ENCODE measurements at regions not wholly inside any gene's neighbourhood (a gene's known extent, or its start where the extent isn't known, plus 50 kb on each side); places are given as distances from the start of the nearest gene placed in this dataset.

GRCh38 chr14:65948302-65948701 lies 535.8 kb downstream of the FUT8 start:
- DNase-seq (ENCODE audit: low spot score), result no peak
- intact Hi-C loops (cut with DNase I), result no loop called here

DNA sequence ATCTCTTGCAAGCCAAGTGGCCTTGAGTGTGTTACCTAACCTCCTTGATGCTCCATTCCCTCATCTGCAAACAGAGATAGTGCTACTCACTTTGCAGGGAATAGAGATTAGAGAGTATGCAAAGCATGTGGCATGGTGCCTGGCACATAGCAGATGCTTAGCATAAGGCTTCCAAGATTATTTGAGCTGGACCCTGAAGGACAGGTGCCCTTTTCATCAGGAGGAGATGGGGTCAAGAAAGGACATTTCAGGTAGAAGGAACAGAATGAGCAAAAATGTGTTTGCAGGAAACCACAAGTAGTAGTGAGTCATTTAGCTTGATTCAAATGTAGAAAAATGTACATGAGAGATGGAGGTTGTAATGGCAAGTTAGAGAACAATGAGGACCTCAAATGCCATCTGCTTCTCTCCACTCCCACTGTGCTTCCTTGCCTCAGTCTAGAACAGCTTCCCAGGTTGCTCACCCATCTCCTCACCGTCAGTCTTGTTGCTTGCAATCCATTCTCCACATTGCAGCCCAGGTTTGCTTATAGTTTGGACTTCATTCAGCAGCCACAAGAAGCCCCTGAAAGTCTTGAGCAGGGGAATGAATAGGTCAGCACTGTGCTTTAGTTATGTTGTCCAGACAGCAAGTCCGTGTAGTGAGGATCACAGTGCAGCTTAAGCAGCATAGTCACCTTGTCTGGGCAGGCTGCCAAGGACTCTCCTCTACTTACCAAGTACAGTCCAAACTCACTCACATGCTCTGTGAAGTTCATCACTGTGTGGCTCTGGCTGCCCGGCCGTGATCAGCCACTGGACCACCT lies 536.3 kb upstream of the CCDC196 start:
- intact Hi-C loops (cut with DNase I), result loop anchor here (10.0 kb wide), 1 partner anchor 535 kb away; the partner anchor contains the start of gene FUT8
- no peak for DNase-seq (ENCODE audit: low spot score)

DNA sequence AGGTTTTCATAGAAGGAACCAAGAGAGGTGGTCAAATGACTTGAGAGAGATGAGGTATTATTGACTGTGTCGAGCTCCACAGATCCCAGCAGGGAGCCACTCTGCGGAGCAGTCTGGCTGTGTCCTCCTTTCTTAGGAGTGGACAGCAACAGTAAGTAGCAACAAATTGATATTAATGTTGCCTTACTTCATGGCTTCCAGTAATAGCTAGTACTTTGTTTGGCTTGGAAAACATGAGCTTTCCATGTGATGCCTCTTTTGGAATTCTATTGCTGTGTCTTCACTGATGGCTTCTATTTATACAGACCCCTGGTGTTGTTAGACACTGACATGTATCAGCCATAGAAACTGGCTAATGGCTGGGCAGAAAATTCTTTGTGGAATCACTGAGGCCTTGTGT lies 531.2 kb upstream of the CCDC196 start:
- intact Hi-C loops (cut with DNase I), result loop anchor here (5.0 to 10.0 kb wide), 2 partner anchors 540 to 788 kb away; partner anchors contain the start of gene FUT8
- DNase-seq (ENCODE audit: low spot score), result no peak

DNA sequence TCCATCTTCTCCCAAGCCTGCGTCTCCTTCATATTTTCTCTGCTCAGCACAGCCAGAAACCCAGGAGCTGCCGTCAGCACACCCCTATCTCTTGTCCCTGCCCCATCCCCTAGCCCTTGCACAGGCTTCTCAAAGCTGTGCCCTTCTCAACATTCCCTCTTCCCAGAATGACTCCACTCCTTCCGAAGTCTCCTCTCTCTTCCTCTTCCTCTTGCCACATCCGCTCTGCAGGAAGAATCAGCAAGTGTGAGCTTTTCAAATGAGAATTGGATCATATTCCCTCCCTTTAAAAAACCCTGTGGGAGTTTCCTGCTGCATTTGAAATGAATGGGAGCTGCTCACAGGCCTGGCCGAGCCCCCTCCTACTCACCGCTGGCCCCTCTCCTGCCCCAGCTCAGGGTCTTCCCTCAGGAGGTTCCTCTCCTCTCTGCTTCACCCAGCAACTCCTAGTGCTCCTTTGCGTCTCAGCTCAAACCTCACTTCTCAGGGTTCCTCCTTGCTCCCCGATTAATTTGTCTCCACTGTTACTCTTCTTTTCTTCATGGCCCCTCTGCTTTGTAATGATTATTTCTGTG lies 528.5 kb upstream of the CCDC196 start:
- intact Hi-C loops (cut with DNase I), result loop anchor here (5.0 to 10.0 kb wide), 2 partner anchors 543 to 790 kb away; partner anchors contain the start of gene FUT8
- no peak for DNase-seq (ENCODE audit: low spot score)

GRCh38 chr14:65958664-65959562 lies 527.3 kb upstream of the CCDC196 start:
- intact Hi-C loops (cut with DNase I), result loop anchor here (5.0 to 10.0 kb wide), 2 partner anchors 544 to 792 kb away; partner anchors contain the start of gene FUT8
- DNase-seq (ENCODE audit: low spot score), result no peak

- intact Hi-C loops (cut with DNase I), result loop anchor here (5.0 to 10.0 kb wide), 3 partner anchors 113 to 792 kb away; partner anchors contain the start of gene FUT8
- no peak for DNase-seq (ENCODE audit: low spot score)
Measured at GRCh38 chr14:65959563-65960024, 526.6 kb upstream of the CCDC196 start.

DNA sequence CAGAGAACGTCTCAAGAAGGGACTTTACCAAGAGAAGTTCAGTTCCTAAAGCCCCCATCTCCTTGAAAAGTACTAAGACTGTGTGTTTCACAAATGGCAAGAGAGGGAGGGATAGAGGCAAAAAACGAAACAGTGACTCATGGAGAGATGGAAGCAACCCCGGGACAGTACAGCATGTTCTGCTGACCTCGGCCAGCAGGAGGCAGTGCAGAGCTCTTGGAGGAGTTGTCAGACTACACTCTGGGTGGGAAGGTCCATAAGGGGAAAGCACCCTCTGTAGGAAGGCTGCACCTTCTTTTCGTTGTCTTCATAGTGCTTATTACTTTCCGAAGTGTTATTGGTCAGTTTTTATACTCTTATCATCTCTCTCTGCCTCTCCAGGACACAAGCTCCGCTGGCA lies 525.2 kb upstream of the CCDC196 start:
- no peak for DNase-seq (ENCODE audit: low spot score)
- intact Hi-C loops (cut with DNase I), result loop anchor here (5.0 kb wide), 1 partner anchor 111 kb away; no protein-coding TSS in a partner anchor

DNA sequence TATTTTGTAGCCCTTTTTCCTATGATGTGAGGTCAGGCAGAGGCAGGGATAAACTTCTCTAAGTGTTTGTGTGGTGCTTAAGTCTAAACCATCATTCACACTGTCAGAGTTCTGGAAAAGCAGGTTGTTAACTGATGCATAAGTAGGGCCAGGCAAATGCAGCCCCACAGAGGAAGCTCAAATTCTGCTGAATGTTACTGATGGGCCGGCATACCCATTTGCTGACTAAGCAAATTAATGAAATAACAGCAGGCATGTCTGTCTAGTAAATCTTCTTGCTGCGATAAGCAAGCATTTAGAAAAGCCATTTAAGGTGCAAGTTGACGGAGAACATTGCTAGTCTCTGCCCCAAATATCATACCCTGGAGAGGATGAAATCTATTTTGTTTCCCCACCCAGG lies 523.2 kb upstream of the CCDC196 start:
- intact Hi-C loops (cut with DNase I), result loop anchor here (5.0 kb wide), 1 partner anchor 109 kb away; no protein-coding TSS in a partner anchor
- DNase-seq (ENCODE audit: low spot score), result no peak

GRCh38 chr14:65964366-65964765 lies 521.8 kb upstream of the CCDC196 start:
- intact Hi-C loops (cut with DNase I), result loop anchor here (5.0 kb wide), 1 partner anchor 108 kb away; no protein-coding TSS in a partner anchor
- no peak for DNase-seq (ENCODE audit: low spot score)

GRCh38 chr14:65966188-65966587 lies 520.0 kb upstream of the CCDC196 start:
- no peak for DNase-seq (ENCODE audit: low spot score)
- intact Hi-C loops (cut with DNase I), result no loop called here

DNA sequence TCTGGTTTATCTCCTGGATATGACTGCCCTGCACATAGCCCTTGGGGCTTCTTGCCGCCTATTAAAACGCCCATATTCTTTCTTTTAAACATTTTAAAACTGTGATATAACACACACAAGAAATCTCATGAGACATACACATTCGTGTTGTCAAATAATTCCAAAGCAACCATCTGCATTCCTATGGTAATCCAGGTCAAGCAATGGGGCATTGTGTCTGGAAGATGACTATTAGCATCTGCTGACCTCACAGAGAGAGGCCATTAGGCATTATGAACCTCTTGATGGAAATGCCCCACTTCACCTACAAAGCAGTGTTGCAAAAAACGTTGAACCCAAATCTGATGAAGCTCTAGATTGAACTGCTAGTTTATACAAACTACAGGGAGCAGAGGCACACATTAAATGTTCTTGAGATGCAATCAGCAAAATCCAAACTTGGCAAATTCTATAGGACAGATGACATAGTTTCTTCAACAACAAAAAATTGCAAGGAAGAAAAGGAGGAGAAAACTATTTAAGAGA lies 513.8 kb upstream of the CCDC196 start:
- intact Hi-C loops (cut with DNase I), result no loop called here
- DNase-seq (ENCODE audit: low spot score), result no peak

GRCh38 chr14:65972891-65973290 lies 513.3 kb upstream of the CCDC196 start:
- intact Hi-C loops (cut with DNase I), result no loop called here
- DNase-seq (ENCODE audit: low spot score), result no peak

- DNase-seq (ENCODE audit: low spot score), result no peak
- intact Hi-C loops (cut with DNase I), result no loop called here
Measured at GRCh38 chr14:65975865-65976264, 510.3 kb upstream of the CCDC196 start.

DNA sequence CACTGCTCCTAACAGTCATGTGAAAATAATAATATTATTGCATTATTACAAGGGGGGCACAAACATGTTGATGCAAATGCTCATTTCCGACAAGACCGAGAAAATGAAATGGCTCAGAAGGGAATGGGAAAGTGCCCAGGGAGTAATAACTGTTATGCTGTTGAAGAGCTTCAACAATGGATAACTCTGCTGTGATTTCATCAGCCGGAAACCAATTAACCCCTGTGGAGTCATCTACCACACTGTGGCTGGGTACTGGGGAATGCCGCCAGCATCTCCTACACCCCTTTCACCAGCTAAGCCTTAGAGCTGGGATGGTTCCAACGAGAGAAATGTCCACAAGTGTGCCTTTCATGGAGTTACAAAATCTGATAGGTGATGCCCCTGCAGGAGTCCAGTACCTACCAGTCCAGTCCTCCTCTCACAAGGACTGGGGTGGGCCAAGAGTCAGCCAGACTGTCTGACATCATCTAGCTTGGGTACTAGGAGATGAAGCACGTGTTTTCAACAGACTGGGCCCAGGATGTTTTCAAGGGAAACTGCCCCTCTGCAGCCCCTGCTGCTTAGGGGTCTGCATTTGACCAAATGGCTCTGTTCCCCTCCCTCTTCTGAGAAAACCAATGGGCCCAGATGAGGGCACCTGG lies 509.3 kb upstream of the CCDC196 start:
- intact Hi-C loops (cut with DNase I), result no loop called here
- DNase-seq (ENCODE audit: low spot score), result no peak

- intact Hi-C loops (cut with DNase I), result no loop called here
- no peak for DNase-seq (ENCODE audit: low spot score)
Measured at GRCh38 chr14:65981192-65981843, 504.9 kb upstream of the CCDC196 start.

- intact Hi-C loops (cut with DNase I), result no loop called here
- DNase-seq (ENCODE audit: low spot score), result no peak
Measured at GRCh38 chr14:65986041-65986440, 500.1 kb upstream of the CCDC196 start.

DNA sequence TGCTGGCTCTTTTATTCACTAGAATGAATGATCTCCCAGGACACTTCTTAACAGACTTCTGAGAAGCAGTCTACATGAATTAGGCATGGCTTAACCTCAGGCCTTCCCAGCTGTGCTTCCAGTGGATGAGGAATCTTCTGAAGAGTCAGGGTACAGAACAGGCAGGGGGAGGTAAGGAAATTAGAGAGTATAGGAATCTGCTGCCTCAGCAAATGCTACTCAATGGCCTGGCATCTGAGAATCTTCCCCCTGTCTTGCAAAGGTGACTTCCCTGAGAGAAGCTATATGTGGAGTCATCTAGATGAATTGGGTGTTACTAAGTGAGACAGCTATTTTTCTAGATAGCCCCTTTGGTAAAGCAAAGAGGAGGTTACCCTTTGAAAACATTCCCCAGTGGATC lies 496.2 kb upstream of the CCDC196 start:
- DNase-seq (ENCODE audit: low spot score), result no peak

GRCh38 chr14:65991104-65991503 lies 495.1 kb upstream of the CCDC196 start:
- no peak for DNase-seq (ENCODE audit: low spot score)
- intact Hi-C loops (cut with DNase I), result no loop called here

More for the DNA sequence above, 496.2 kb upstream of the CCDC196 start:
- intact Hi-C loops (cut with DNase I), result no loop called here
